Stimulated activated CD4-positive, alpha-beta T cell treated with anti-CD3 and anti-CD28 coated beads, Interleukin-12 subunit alpha, Interleukin-12 subunit beta, amount 100 ng/mL, for 4 hours (primary cell): ENCODE measurements at regions not wholly inside any gene's neighbourhood (a gene's known extent, or its start where the extent isn't known, plus 50 kb on each side); places are given as distances from the start of the nearest gene placed in this dataset.
"Not testable (repeated sequence)": the region's sequence is repeated elsewhere in the genome, so short reads cannot be mapped to it uniquely, and the experiment has no call there.

ENCODE experiments used
- DNase-seq: peaks from one replicate; pipeline ENCODE4 v3.0.0-alpha.2; 2020

GRCh38 chr9:720239-720881, 121.1 kb upstream of the DMRT1 start:
- DNase-seq, result no peak

- no peak for DNase-seq
Measured at GRCh38 chr9:722388-722980, 119.0 kb upstream of the DMRT1 start.

- DNase-seq, result not testable (repeated sequence)
Measured at GRCh38 chr9:724461-724860, 117.0 kb upstream of the DMRT1 start.

- DNase-seq, result no peak
Measured at GRCh38 chr9:726005-726404, 115.5 kb upstream of the DMRT1 start.

- DNase-seq, result no peak
Measured at GRCh38 chr9:727767-728166, 113.7 kb upstream of the DMRT1 start.

GRCh38 chr9:728535-728934, 113.0 kb upstream of the DMRT1 start:
- no peak for DNase-seq

GRCh38 chr9:731474-731873, 110.0 kb upstream of the DMRT1 start:
- no peak for DNase-seq

GRCh38 chr9:734831-735511, 106.5 kb upstream of the DMRT1 start:
- no peak for DNase-seq

GRCh38 chr9:737400-738120, 103.9 kb upstream of the DMRT1 start:
- no peak for DNase-seq

- no peak for DNase-seq
Measured at GRCh38 chr9:738209-738915, 103.1 kb upstream of the DMRT1 start.

- DNase-seq, result no peak
Measured at GRCh38 chr9:739362-739761, 102.1 kb upstream of the DMRT1 start.

- DNase-seq, result no peak
Measured at GRCh38 chr9:740221-740620, 101.3 kb upstream of the DMRT1 start.

- DNase-seq, result no peak
Measured at GRCh38 chr9:742104-742503, 99.4 kb upstream of the DMRT1 start.

GRCh38 chr9:742914-743589, 98.4 kb upstream of the DMRT1 start:
- DNase-seq, result no peak

GRCh38 chr9:744046-744712, 97.3 kb upstream of the DMRT1 start:
- no peak for DNase-seq

GRCh38 chr9:744790-745484, 96.6 kb upstream of the DMRT1 start:
- no peak for DNase-seq

GRCh38 chr9:745761-746380, 95.6 kb upstream of the DMRT1 start:
- no peak for DNase-seq

GRCh38 chr9:746661-747434, 94.6 kb upstream of the DMRT1 start:
- DNase-seq, result no peak

GRCh38 chr9:747567-747966, 93.9 kb upstream of the DMRT1 start:
- no peak for DNase-seq
